ENCODE measurements at regions not wholly inside any gene's neighbourhood (a gene's known extent, or its start where the extent isn't known, plus 50 kb on each side); places are given as distances from the start of the nearest gene placed in this dataset.

DNA sequence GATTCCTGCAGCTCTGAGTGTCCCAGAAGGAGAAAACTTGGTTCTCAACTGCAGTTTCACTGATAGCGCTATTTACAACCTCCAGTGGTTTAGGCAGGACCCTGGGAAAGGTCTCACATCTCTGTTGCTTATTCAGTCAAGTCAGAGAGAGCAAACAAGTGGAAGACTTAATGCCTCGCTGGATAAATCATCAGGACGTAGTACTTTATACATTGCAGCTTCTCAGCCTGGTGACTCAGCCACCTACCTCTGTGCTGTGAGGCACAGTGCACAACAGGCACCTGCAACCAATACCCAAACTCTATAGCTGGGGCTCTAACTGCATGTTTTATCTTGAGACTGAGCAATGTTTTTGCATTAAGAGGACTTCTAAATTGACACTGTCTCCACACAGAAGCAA is 379.2 kb upstream of the OR4E1 start:
- no peak for TF ChIP-seq EZH2 (IDR thresholded peaks at IDR 0.05)
- no peak for TF ChIP-seq FOXP2 (optimal IDR thresholded peaks at IDR 0.05; ENCODE audit: control extremely low read depth, extremely low read length, insufficient read depth)
- no peak for TF ChIP-seq POLR2AphosphoS5 (IDR thresholded peaks at IDR 0.05; ENCODE audit: borderline replicate concordance, low read depth, low read length)

Data from SK-N-MC (cell line).